Muscle layer of duodenum (tissue), 2 donors: ENCODE measurements at regions not wholly inside any gene's neighbourhood (a gene's known extent, or its start where the extent isn't known, plus 50 kb on each side); places are given as distances from the start of the nearest gene placed in this dataset.

Experiments
- H3K27ac ChIP-seq: one replicate; pipeline ENCODE4 v1.7.0; 2013; ENCODE audit warnings: mild to moderate bottlenecking, low read length
- H3K27me3 ChIP-seq: one replicate; pipeline ENCODE4 v1.7.0; 2013; ENCODE audit warnings: low read depth, mild to moderate bottlenecking, control low read depth, low read length
- H3K36me3 ChIP-seq, 2 donors: one replicate each; pipeline ENCODE4 v1.7.0; 2013; ENCODE audit warnings: low read length in 2 of 2, control low read depth in 1 of 2, mild to moderate bottlenecking in 1 of 2; ENCODE audit not compliant: insufficient read depth in 2 of 2, control insufficient read depth in 1 of 2
- H3K4me1 ChIP-seq, 2 donors: one replicate each; pipeline ENCODE4 v1.7.0; 2013; ENCODE audit warnings: low read length in 2 of 2, mild to moderate bottlenecking in 2 of 2, control low read depth in 1 of 2, moderate library complexity in 1 of 2; ENCODE audit not compliant: insufficient read depth in 2 of 2, control insufficient read depth in 1 of 2
- H3K4me3 ChIP-seq, 2 donors: one replicate each; pipeline ENCODE4 v1.7.0; 2013; ENCODE audit warnings: low read length in 2 of 2, low read depth in 1 of 2, mild to moderate bottlenecking in 1 of 2
- H3K9me3 ChIP-seq, 2 donors: one replicate each; pipeline ENCODE4 v1.7.0; 2013; ENCODE audit warnings: low read length in 2 of 2, control low read depth in 1 of 2, mild to moderate bottlenecking in 1 of 2; ENCODE audit not compliant: control insufficient read depth in 1 of 2
- donor health status: healthy.

DNA sequence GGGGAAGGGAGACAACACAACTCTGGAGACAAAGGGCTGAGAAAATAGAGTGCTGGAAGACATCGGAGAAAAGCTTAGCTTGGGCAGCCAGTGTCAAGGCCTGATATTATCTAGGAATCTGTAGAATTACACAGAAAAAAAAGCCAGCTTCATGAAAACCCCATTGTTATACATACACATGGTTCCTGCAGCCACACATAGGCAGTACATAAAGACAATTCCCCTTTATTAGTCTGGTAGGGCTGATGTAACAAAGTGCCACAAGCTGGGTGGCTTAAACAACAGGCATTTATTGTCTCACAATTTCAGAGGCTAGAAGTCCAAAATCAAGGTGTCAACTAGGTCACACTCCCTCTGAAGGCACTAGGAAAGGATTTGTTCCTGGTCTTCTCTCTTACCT lies 503.5 kb downstream of the MID1IP1 start:
- no peaks in the 10 kb centered on the region for H3K4me1 ChIP-seq
- H3K27me3 ChIP-seq: no peaks in the 10 kb centered on the region
- H3K4me3 ChIP-seq: no peak overlapping the region
- H3K9me3 ChIP-seq: no peaks in the 10 kb centered on the region
- no peak overlapping the region for H3K27ac ChIP-seq
- H3K36me3 ChIP-seq: no peaks in the 10 kb centered on the region

DNA sequence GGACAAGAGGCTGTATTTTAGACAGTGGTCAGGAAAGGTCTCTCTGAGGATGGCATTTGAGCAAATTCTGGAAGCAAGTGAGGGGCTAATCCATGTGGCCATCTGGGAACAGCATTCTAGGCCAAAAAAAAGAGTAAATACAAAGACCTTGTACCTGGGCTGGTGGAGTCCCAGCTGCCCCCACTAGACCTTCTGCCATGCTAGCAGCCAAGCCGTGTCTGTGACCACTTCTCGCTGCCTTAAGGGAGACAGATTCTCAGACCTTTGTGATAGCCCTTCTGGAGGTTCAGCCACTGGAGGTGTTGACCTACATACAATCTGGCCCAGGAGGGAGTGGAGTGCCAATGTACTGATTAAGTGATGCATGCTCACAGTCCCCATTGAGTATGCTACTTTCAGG lies 506.2 kb downstream of the MID1IP1 start:
- Histone ChIP-seq H3K36me3 (no peaks in the 10 kb centered on the region), H3K9me3 (no peaks in the 10 kb centered on the region), H3K27me3 (no peaks in the 10 kb centered on the region), H3K4me3 (no peak overlapping the region), H3K4me1 (no peaks in the 10 kb centered on the region), H3K27ac (no peak overlapping the region)

GRCh38 chrX:39308126-39308525 lies 506.9 kb downstream of the MID1IP1 start:
- no peak overlapping the region for H3K27ac ChIP-seq
- no peaks in the 10 kb centered on the region for H3K27me3 ChIP-seq
- no peaks in the 10 kb centered on the region for H3K36me3 ChIP-seq
- no peaks in the 10 kb centered on the region for H3K4me1 ChIP-seq
- H3K4me3 ChIP-seq: no peak overlapping the region
- no peaks in the 10 kb centered on the region for H3K9me3 ChIP-seq

DNA sequence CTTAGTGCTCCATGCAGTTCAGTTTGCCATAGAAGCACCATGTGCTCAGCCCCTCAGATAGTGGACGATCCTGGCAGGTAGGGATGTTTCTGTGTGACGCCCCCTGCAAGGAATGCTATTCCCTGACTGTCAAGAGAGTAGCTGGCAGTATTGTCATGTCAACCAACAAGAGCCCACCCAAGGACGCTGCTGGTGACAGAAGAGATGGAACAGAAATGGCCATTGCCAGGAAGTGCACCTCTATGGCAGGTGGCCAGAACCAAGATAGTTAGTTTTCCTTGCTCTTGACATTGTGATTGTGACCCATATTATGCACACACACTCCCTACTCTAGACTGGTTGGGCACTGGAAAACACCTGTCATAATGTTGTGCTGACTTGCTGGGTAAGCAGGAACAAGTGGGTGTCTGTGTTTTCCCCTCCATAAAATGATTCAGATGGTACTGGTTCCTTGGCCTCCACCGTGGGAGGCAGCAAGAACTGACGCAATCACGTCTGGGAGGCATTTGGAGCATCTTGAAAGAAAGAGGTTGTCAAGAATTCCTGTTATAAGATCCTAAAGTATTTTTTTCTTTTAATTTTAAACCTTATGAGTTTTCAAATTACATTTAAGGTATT lies 507.9 kb downstream of the MID1IP1 start:
- Histone ChIP-seq H3K36me3 (no peaks in the 10 kb centered on the region), H3K4me3 (no peak overlapping the region), H3K9me3 (no peaks in the 10 kb centered on the region), H3K4me1 (no peaks in the 10 kb centered on the region), H3K27ac (no peak overlapping the region), H3K27me3 (no peaks in the 10 kb centered on the region)

- H3K27ac ChIP-seq: no peak overlapping the region
- H3K4me3 ChIP-seq: no peak overlapping the region
- H3K27me3 ChIP-seq: no peaks in the 10 kb centered on the region
- H3K9me3 ChIP-seq: no peaks in the 10 kb centered on the region
- no peaks in the 10 kb centered on the region for H3K36me3 ChIP-seq
- H3K4me1 ChIP-seq: no peaks in the 10 kb centered on the region
These were observed 508.5 kb downstream of the MID1IP1 start for GRCh38 chrX:39309721-39310152.

- Histone ChIP-seq H3K36me3 (no peaks in the 10 kb centered on the region), H3K9me3 (no peaks in the 10 kb centered on the region), H3K4me3 (no peak overlapping the region), H3K4me1 (no peaks in the 10 kb centered on the region), H3K27ac (no peak overlapping the region), H3K27me3 (no peaks in the 10 kb centered on the region)
These were observed 509.6 kb downstream of the MID1IP1 start for GRCh38 chrX:39310891-39311290.

DNA sequence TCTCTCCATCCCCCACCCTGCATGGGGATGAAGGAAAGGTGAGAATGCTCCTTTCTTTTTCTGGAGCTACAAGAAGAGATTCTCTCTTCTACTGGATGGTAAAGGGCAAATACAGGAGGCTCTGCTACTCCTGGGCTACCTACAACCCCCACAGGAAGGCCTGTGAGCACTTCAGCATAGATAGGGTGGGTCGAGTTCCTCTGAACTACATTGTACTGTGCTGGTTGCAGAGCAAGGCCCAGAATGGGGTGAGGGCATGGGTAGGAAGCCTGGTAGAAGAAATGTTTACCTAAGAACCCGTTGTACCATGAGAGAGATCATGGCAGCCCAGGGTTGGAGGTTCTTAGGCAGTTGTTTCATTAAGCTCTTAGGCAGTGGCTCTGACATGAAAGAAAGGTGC lies 510.4 kb downstream of the MID1IP1 start:
- no peaks in the 10 kb centered on the region for H3K9me3 ChIP-seq

GRCh38 chrX:39313146-39313545 lies 511.9 kb downstream of the MID1IP1 start:
- Histone ChIP-seq H3K27me3 (no peaks in the 10 kb centered on the region), H3K9me3 (no peaks in the 10 kb centered on the region), H3K4me3 (no peak overlapping the region), H3K36me3 (no peaks in the 10 kb centered on the region), H3K27ac (no peak overlapping the region), H3K4me1 (peaks cover 0 to 5% of the 10 kb centered on the region in 2 donors)

More for the DNA sequence above, 510.4 kb downstream of the MID1IP1 start:
- Histone ChIP-seq H3K27ac (no peak overlapping the region), H3K4me1 (no peaks in the 10 kb centered on the region), H3K4me3 (no peak overlapping the region), H3K36me3 (no peaks in the 10 kb centered on the region), H3K27me3 (no peaks in the 10 kb centered on the region)

DNA sequence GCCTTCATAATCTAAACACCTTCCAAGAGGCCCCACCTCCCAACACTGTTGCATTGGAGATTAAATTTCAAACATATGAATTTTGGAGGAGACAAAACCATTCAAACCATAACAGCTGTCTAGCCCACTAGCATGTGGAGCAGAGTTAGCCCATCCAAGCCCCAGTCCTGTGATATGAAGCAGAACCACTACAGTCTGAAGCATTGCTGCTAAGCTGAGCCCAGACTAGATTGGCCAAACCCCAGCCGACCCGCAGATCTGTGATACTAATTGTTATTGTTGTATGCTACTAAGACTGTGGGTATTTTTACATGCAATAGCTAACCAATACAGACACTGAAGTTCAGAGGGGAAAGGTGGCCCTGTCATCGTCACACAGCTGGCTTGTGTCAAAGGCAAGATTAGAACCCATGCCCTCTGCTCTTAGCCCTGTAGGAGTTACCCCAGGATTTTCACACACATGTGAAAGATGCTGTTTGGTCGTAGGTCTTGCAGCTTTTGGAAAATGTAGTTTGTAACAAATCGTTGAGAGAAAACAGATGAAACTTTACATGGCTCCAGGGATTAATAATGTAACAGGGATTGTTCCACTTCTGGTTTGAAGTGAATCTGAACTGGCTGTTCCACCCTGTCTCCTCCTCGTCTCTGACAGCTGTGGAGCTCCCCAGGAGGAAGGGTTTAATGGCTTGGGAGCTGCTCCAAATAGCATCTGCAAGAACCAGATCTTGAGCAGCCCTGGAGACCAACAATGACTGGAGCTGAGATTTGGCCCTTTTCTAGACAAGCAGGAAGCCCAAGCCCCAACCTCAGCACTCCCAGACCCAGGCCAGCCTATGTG lies 517.5 kb downstream of the MID1IP1 start:
- no peak overlapping the region for H3K4me3 ChIP-seq
- H3K36me3 ChIP-seq: no peaks in the 10 kb centered on the region
- no peak overlapping the region for H3K27ac ChIP-seq
- peaks cover 0 to 4% of the 10 kb centered on the region in 2 donors for H3K9me3 ChIP-seq
- peaks cover 0 to 5% of the 10 kb centered on the region in 2 donors for H3K4me1 ChIP-seq
- H3K27me3 ChIP-seq: no peaks in the 10 kb centered on the region

DNA sequence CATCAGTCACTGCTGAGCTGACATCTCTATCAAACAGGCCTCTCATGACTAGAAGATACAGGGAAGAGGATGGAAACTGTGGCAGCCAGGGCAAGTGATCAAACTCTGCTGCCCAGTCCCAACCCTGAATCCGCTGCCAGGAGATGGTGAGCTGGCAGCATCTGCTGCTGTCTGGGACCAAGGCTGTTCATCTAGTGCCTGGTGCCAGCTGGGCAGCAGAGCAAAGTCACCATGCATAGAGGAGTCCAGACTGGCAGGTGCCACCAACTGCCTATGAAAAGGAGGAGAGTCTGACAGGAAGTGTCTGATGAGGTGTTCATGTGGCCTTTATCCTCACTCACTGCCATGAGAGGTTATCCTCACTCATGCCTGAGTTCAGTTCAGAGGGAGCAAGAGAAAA lies 518.9 kb downstream of the MID1IP1 start:
- Histone ChIP-seq H3K9me3 (peaks cover 0 to 4% of the 10 kb centered on the region in 2 donors), H3K4me3 (no peak overlapping the region), H3K36me3 (no peaks in the 10 kb centered on the region), H3K27ac (no peak overlapping the region), H3K4me1 (peaks cover 0 to 5% of the 10 kb centered on the region in 2 donors), H3K27me3 (no peaks in the 10 kb centered on the region)

DNA sequence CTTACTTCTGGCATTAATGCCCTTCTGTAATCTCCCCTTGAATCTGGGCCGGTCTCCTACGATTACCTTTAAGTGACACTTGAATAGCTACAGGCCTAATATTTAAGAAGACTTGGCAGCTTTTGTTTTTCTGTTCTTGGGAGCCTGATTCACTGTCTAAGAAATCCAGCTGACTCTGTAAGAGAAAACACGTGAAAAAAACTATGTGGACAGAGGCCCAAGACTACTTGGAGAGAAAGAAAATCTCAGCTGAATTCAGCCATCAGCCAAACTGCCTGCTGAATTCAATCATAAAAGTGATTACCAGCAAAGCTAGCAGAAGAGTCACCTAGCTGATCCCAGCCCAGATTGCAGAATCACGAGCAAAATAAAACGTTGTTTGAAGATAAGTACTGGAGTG lies 521.2 kb downstream of the MID1IP1 start:
- Histone ChIP-seq H3K27ac (no peak overlapping the region), H3K27me3 (no peaks in the 10 kb centered on the region), H3K36me3 (no peaks in the 10 kb centered on the region), H3K4me3 (no peak overlapping the region), H3K4me1 (peaks cover 0 to 2% of the 10 kb centered on the region in 2 donors), H3K9me3 (peaks cover 0 to 4% of the 10 kb centered on the region in 2 donors)
